H1 (cell line): ENCODE measurements at regions not wholly inside any gene's neighbourhood (a gene's known extent, or its start where the extent isn't known, plus 50 kb on each side); places are given as distances from the start of the nearest gene placed in this dataset.

Source experiments
- CTCF ChIA-PET: fragments of 300-600 bp; sonication (Branson Sonifier 250); formaldehyde crosslinking; loops from one replicate; lab custom pipeline; 2021; ENCODE audit not compliant: partially characterized antibody; lab: Charles Lee
- POLR2A ChIA-PET: fragments of 300-600 bp; sonication (Branson Sonifier 250); formaldehyde crosslinking; loops from one replicate; lab custom pipeline; 2021; ENCODE audit warnings: inconsistent platforms; ENCODE audit not compliant: partially characterized antibody; lab: Charles Lee
- DNase-seq, 2 experiments: peaks; one replicate each; pipeline versions ENCODE4 v3.0.0 to v3.0.0-alpha.2; 2010 to 2022; ENCODE audit warnings: low spot score in 2 of 2, low read depth in 1 of 2, mixed read lengths in 1 of 2
- FAIRE-seq: peaks from 2 replicates; lab custom pipeline; 2011; peaks lifted over from hg19 to GRCh38; lab: Jason Lieb, UNC
- H2AFZ ChIP-seq: 2 replicates; pipeline ENCODE4 v1.8.1; 2012; ENCODE audit warnings: low read length, inconsistent platforms
- H2AK5ac ChIP-seq: 2 replicates; pipeline ENCODE4 v1.6.1; 2013; ENCODE audit warnings: low read depth, low read length
- H2BK120ac ChIP-seq: replicated peaks from 2 replicates; pipeline ENCODE3; 2013; ENCODE audit warnings: low read depth, low read length, inconsistent platforms
- H2BK12ac ChIP-seq: 2 replicates; pipeline ENCODE4 v1.6.1; 2013; ENCODE audit warnings: low read depth, low read length
- H2BK15ac ChIP-seq: 2 replicates; pipeline ENCODE4 v1.6.1; 2013; ENCODE audit warnings: low read length
- H2BK20ac ChIP-seq: 2 replicates; pipeline ENCODE4 v1.6.1; 2013; ENCODE audit warnings: low read length
- H2BK5ac ChIP-seq: 2 replicates; pipeline ENCODE4 v1.6.1; 2013; ENCODE audit warnings: low read depth, low read length
- H3K14ac ChIP-seq: 2 replicates; pipeline ENCODE4 v1.6.1; 2013; ENCODE audit warnings: inconsistent platforms; ENCODE audit not compliant: insufficient read length
- H3K18ac ChIP-seq: 2 replicates; pipeline ENCODE4 v1.6.1; 2013; ENCODE audit warnings: low read length; ENCODE audit errors: extremely low read depth
- H3K23ac ChIP-seq: 2 replicates; pipeline ENCODE4 v1.6.1; 2013; ENCODE audit warnings: inconsistent platforms; ENCODE audit not compliant: insufficient read length
- H3K23me2 ChIP-seq: 2 replicates; pipeline ENCODE4 v1.6.1; 2013; ENCODE audit warnings: low read depth, low read length
- H3K27ac ChIP-seq: 2 replicates; pipeline ENCODE4 v1.6.1; 2011; ENCODE audit warnings: low read depth, low read length, inconsistent platforms
- H3K27me3 ChIP-seq, 4 experiments: replicated peaks in 1 of 4; 1 replicate in 1 of 4; 2 replicates in 3 of 4; pipeline versions ENCODE4 v1.6.1 to v1.8.1; 2011 to 2013; ENCODE audit warnings: low read length in 3 of 4, mild to moderate bottlenecking in 3 of 4, inconsistent platforms in 2 of 4, mixed read lengths in 2 of 4, moderate library complexity in 1 of 4; ENCODE audit not compliant: control insufficient read depth in 3 of 4, insufficient read depth in 3 of 4; ENCODE audit errors: extremely low read depth in 1 of 4
- H3K36me3 ChIP-seq, 4 experiments: 2 replicates each; pipeline versions ENCODE4 v1.6.1 to v1.8.1; 2011 to 2013; ENCODE audit warnings: mild to moderate bottlenecking in 4 of 4, low read length in 3 of 4, moderate library complexity in 2 of 4, control low read depth in 1 of 4, inconsistent platforms in 1 of 4; ENCODE audit not compliant: insufficient read depth in 4 of 4, control insufficient read depth in 2 of 4
- H3K4ac ChIP-seq: replicated peaks from 2 replicates; pipeline ENCODE3; 2013; ENCODE audit warnings: low read length, low read depth, mixed read lengths, inconsistent platforms; ENCODE audit not compliant: insufficient read length
- H3K4me1 ChIP-seq, 4 experiments: replicated peaks in 1 of 4; 1 replicate in 1 of 4; 2 replicates in 3 of 4; pipeline versions ENCODE4 v1.6.1 to v1.8.1; 2011 to 2013; ENCODE audit warnings: low read length in 3 of 4, inconsistent platforms in 2 of 4, mixed read lengths in 1 of 4; ENCODE audit not compliant: insufficient read depth in 4 of 4, control insufficient read depth in 3 of 4
- H3K4me2 ChIP-seq, 2 experiments: 2 replicates each; pipeline versions ENCODE4 v1.6.1 to v1.8.1; 2011 to 2013; ENCODE audit warnings: low read depth in 2 of 2, low read length in 2 of 2, control low read depth in 1 of 2, inconsistent platforms in 1 of 2, mild to moderate bottlenecking in 1 of 2; ENCODE audit not compliant: insufficient read depth in 1 of 2
- H3K4me3 ChIP-seq, 4 experiments: fragments of 200-600, 300-600 bp in 1 of 4; sonication (generic), shearing (Covaris generic), sonication (Bioruptor Twin) in 1 of 4; 2 replicates each; pipeline versions ENCODE4 v1.5.1 to v1.8.1; 2011 to 2016; ENCODE audit warnings: low read length in 4 of 4, low read depth in 3 of 4, control low read depth in 2 of 4, inconsistent platforms in 2 of 4, mild to moderate bottlenecking in 2 of 4, mixed read lengths in 1 of 4, moderate library complexity in 1 of 4; ENCODE audit not compliant: insufficient read depth in 2 of 4; ENCODE audit errors: extremely low read depth in 1 of 4
- H3K56ac ChIP-seq: replicated peaks from 2 replicates; pipeline ENCODE3; 2013; ENCODE audit warnings: low read depth, mild to moderate bottlenecking, mixed read lengths, low read length, inconsistent platforms; ENCODE audit not compliant: insufficient read length
- H3K79me1 ChIP-seq: 2 replicates; pipeline ENCODE4 v1.6.1; 2013; ENCODE audit warnings: low read depth, low read length, control low read depth
- H3K79me2 ChIP-seq, 2 experiments: 2 replicates each; pipeline versions ENCODE4 v1.6.1 to v1.8.1; 2012 to 2013; ENCODE audit warnings: low read length in 2 of 2, mild to moderate bottlenecking in 2 of 2, inconsistent platforms in 1 of 2; ENCODE audit not compliant: insufficient read depth in 2 of 2, control insufficient read depth in 1 of 2
- H3K9ac ChIP-seq, 4 experiments: replicated peaks in 1 of 4; 1 replicate in 1 of 4; 2 replicates in 3 of 4; pipeline versions ENCODE4 v1.6.1 to v1.8.1; 2011 to 2013; ENCODE audit warnings: low read depth in 3 of 4, low read length in 3 of 4, control low read depth in 2 of 4, mild to moderate bottlenecking in 2 of 4, moderate library complexity in 2 of 4, inconsistent platforms in 1 of 4; ENCODE audit errors: extremely low read depth in 1 of 4
- H3K9me3 ChIP-seq, 2 experiments: 2 replicates each; pipeline versions ENCODE4 v1.6.1 to v1.8.1; 2012 to 2013; ENCODE audit warnings: mild to moderate bottlenecking in 2 of 2, moderate library complexity in 2 of 2, control low read depth in 1 of 2, inconsistent platforms in 1 of 2, low read depth in 1 of 2, low read length in 1 of 2, mixed read lengths in 1 of 2; ENCODE audit not compliant: insufficient read depth in 2 of 2
- H4K20me1 ChIP-seq, 2 experiments: replicated peaks in 1 of 2; 2 replicates each; pipeline versions ENCODE3 to v1.8.1; 2011 to 2013; ENCODE audit warnings: inconsistent platforms in 2 of 2, low read length in 2 of 2, mild to moderate bottlenecking in 1 of 2; ENCODE audit not compliant: insufficient read depth in 2 of 2, control insufficient read depth in 1 of 2
- H4K5ac ChIP-seq: 2 replicates; pipeline ENCODE4 v1.6.1; 2013; ENCODE audit warnings: low read length, low read depth, mixed read lengths, inconsistent platforms; ENCODE audit not compliant: insufficient read length
- H4K8ac ChIP-seq: 2 replicates; pipeline ENCODE4 v1.8.0; 2013; ENCODE audit warnings: mild to moderate bottlenecking, moderate library complexity, low read length, inconsistent platforms; ENCODE audit not compliant: insufficient read depth; ENCODE audit errors: extremely low read depth
- H4K91ac ChIP-seq: replicated peaks from 2 replicates; pipeline ENCODE3; 2013; ENCODE audit warnings: low read length, mixed read lengths, inconsistent platforms; ENCODE audit not compliant: insufficient read length
- ASH2L ChIP-seq: fragments of 200-600, 300-600 bp; sonication (generic); IDR thresholded peaks from one replicate; pipeline ENCODE4 v1.7.1; 2017; ENCODE audit warnings: low read length
- CBX8 ChIP-seq: fragments of 300-800, 300-1000 bp; sonication (generic); IDR thresholded peaks from 2 replicates; pipeline ENCODE4 v1.7.1; 2016; ENCODE audit warnings: low read depth, low read length, borderline replicate concordance
- CHD1 ChIP-seq: IDR thresholded peaks from 2 replicates; pipeline ENCODE4 v1.6.1; 2012; ENCODE audit warnings: low read depth, low read length, improper control_type of control experiment
- EP300 ChIP-seq, 2 experiments: IDR thresholded peaks; 1 replicate in 1 of 2; 2 replicates in 1 of 2; pipeline ENCODE4 v1.6.1; 2011 to 2012; ENCODE audit warnings: low read depth in 2 of 2, low read length in 2 of 2, mild to moderate bottlenecking in 2 of 2, borderline replicate concordance in 1 of 2, inconsistent platforms in 1 of 2, moderate library complexity in 1 of 2
- EZH2 ChIP-seq: fragments of 200-600 bp; sonication (generic); IDR thresholded peaks from 2 replicates; pipeline ENCODE4 v1.7.1; 2012; ENCODE audit warnings: low read depth, mild to moderate bottlenecking, moderate library complexity, low read length, inconsistent platforms; ENCODE audit not compliant: severe bottlenecking
- HDAC6 ChIP-seq: IDR thresholded peaks from one replicate; pipeline ENCODE4 v1.7.1; 2012; ENCODE audit warnings: low read depth, mild to moderate bottlenecking, inconsistent platforms, low read length, moderate library complexity
- POLR2A ChIP-seq, 2 experiments: IDR thresholded peaks; 1 replicate in 1 of 2; 2 replicates in 1 of 2; pipeline ENCODE4 v1.6.1; 2011; ENCODE audit warnings: low read depth in 2 of 2, low read length in 2 of 2, mild to moderate bottlenecking in 2 of 2; ENCODE audit errors: control extremely low read depth in 1 of 2
- POU5F1 ChIP-seq: IDR thresholded peaks from 2 replicates; pipeline ENCODE4 v1.6.1; 2011; ENCODE audit warnings: low read depth, mild to moderate bottlenecking, low read length, moderate library complexity
- RAD21 ChIP-seq, 2 experiments: IDR thresholded peaks in 1 of 2; conservative IDR thresholded peaks in 1 of 2; 2 replicates each; pipeline ENCODE4 v1.6.1; 2011; ENCODE audit warnings: low read depth in 2 of 2, low read length in 2 of 2, improper control_type of control experiment in 1 of 2, inconsistent platforms in 1 of 2, mild to moderate bottlenecking in 1 of 2, moderate library complexity in 1 of 2
- RFX5 ChIP-seq: IDR thresholded peaks from 2 replicates; pipeline ENCODE4 v1.6.1; 2011; ENCODE audit warnings: low read depth, low read length, improper control_type of control experiment, borderline replicate concordance
- SIRT6 ChIP-seq: IDR thresholded peaks from one replicate; pipeline ENCODE4 v1.7.1; 2012; ENCODE audit warnings: low read length, inconsistent platforms
- SP2 ChIP-seq: IDR thresholded peaks from 2 replicates; pipeline ENCODE4 v1.6.1; 2012; ENCODE audit warnings: mild to moderate bottlenecking, low read length, inconsistent platforms
- TBP ChIP-seq: IDR thresholded peaks from 2 replicates; pipeline ENCODE4 v1.6.1; 2011; ENCODE audit warnings: low read depth, low read length, improper control_type of control experiment
- TEAD4 ChIP-seq: IDR thresholded peaks from 2 replicates; pipeline ENCODE4 v1.6.1; 2012; ENCODE audit warnings: low read depth, low read length, inconsistent platforms, mixed read lengths
- YY1 ChIP-seq: IDR thresholded peaks from 2 replicates; pipeline ENCODE4 v1.6.1; 2011; ENCODE audit warnings: low read depth, mild to moderate bottlenecking, low read length
- WGBS, 2 experiments: shearing (Covaris generic) in 1 of 2; methylation state at CpG; one replicate each; pipeline versions ENCODE4 v1.1.6 to v1.1.7; 2013 to 2015; ENCODE audit warnings: low lambda C conversion rate in 2 of 2, mixed read lengths in 2 of 2, inconsistent platforms in 1 of 2, low coverage in 1 of 2, missing lambda C conversion rate in 1 of 2; ENCODE audit not compliant: insufficient replicate concordance in 2 of 2, insufficient coverage in 1 of 2, insufficient read length in 1 of 2; ENCODE audit errors: extremely low coverage in 1 of 2, missing lambda C conversion rate in 1 of 2; 5-methylcytosine and 5-hydroxymethylcytosine counted together
- TF ChIP-seq, protein P1 (sequence below): IDR thresholded peaks from 2 replicates; pipeline ENCODE4 v1.6.1; 2011; ENCODE audit warnings: low read depth, mild to moderate bottlenecking, low read length; ENCODE audit not compliant: insufficient read depth

GRCh38 chr2:52862801-52863200 is 904.8 kb upstream of the CHAC2 start:
- FAIRE-seq = no peak
- no peak overlapping the region for H3K4ac ChIP-seq
- no peak for TF ChIP-seq TBP
- no peak for TF ChIP-seq POU5F1
- TF ChIP-seq YY1 = no peak
- TF ChIP-seq EZH2 = no peak
- TF ChIP-seq RFX5 = no peak
- TF ChIP-seq CHD1 = no peak
- no peak for TF ChIP-seq SP2
- TF ChIP-seq, protein P1, sequence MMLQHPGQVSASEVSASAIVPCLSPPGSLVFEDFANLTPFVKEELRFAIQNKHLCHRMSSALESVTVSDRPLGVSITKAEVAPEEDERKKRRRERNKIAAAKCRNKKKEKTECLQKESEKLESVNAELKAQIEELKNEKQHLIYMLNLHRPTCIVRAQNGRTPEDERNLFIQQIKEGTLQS = no peak
- TF ChIP-seq RAD21 (IDR thresholded peaks at IDR 0.05 in 1 of 2, conservative IDR thresholded peaks at IDR 0.05 in 1 of 2; ENCODE audit: low read depth in 2 of 2, low read length in 2 of 2) = no peak
- no peak for TF ChIP-seq EP300 (IDR thresholded peaks at IDR 0.05; ENCODE audit: borderline replicate concordance in 1 of 2, low read depth in 2 of 2, low read length in 2 of 2)
- TF ChIP-seq TEAD4 = no peak
- no peak for TF ChIP-seq CBX8
- no peak for TF ChIP-seq SIRT6
- TF ChIP-seq POLR2A (IDR thresholded peaks at IDR 0.05; ENCODE audit: control extremely low read depth in 1 of 2, low read depth in 2 of 2, low read length in 2 of 2) = no peak
- no peak for TF ChIP-seq ASH2L
- TF ChIP-seq HDAC6 = no peak

More at GRCh38 chr2:52862801-52863200, 904.8 kb upstream of the CHAC2 start:
- H2BK15ac ChIP-seq = no peak overlapping the region
- H3K36me3 ChIP-seq = no peaks in the 10 kb centered on the region
- H4K8ac ChIP-seq = no peak overlapping the region
- H4K20me1 ChIP-seq = no peaks in the 10 kb centered on the region
- H3K4me2 ChIP-seq = no peak overlapping the region
- H2BK20ac ChIP-seq = no peak overlapping the region
- H3K23ac ChIP-seq = no peak overlapping the region
- CTCF ChIA-PET = no interaction called here
- DNase-seq = no peak
- H3K27ac ChIP-seq = no peak overlapping the region
- no peak overlapping the region for H4K5ac ChIP-seq
- H3K4me3 ChIP-seq = no peak overlapping the region
- no peaks in the 10 kb centered on the region for H3K9me3 ChIP-seq
- no peak overlapping the region for H2AFZ ChIP-seq
- 93% methylated on average over 3 of the region's 3 CpGs; no CpG with 5 or more reads in 1 of the 2 experiments for WGBS, 2 experiments
- no peak overlapping the region for H4K91ac ChIP-seq
- H2BK12ac ChIP-seq = no peak overlapping the region
- H3K27me3 ChIP-seq = no peaks in the 10 kb centered on the region
- H3K9ac ChIP-seq = no peak overlapping the region
- no peak overlapping the region for H3K56ac ChIP-seq
- H3K79me2 ChIP-seq = no peaks in the 10 kb centered on the region
- H3K79me1 ChIP-seq = no peaks in the 10 kb centered on the region
- no peak overlapping the region for H3K18ac ChIP-seq
- H2BK5ac ChIP-seq = no peak overlapping the region
- no peaks in the 10 kb centered on the region for H3K4me1 ChIP-seq
- H3K23me2 ChIP-seq = no peaks in the 10 kb centered on the region
- no peak overlapping the region for H2AK5ac ChIP-seq
- POLR2A ChIA-PET = no interaction called here
- no peak overlapping the region for H2BK120ac ChIP-seq
- H3K14ac ChIP-seq = no peak overlapping the region
